GM21529 (cell line): ENCODE measurements at regions not wholly inside any gene's neighbourhood (a gene's known extent, or its start where the extent isn't known, plus 50 kb on each side); places are given as distances from the start of the nearest gene placed in this dataset.

Experiments
- ATAC-seq: cut with Tn5 transposase; IDR thresholded peaks from one replicate; pipeline ENCODE4 v1.9.1; 2021; ENCODE audit not compliant: unreplicated experiment

GRCh38 chr3:55244247-55244646, 242.9 kb downstream of the WNT5A start:
- no peak for ATAC-seq

- no peak for ATAC-seq
Observed at GRCh38 chr3:55243678-55244077, 243.4 kb downstream of the WNT5A start.

DNA sequence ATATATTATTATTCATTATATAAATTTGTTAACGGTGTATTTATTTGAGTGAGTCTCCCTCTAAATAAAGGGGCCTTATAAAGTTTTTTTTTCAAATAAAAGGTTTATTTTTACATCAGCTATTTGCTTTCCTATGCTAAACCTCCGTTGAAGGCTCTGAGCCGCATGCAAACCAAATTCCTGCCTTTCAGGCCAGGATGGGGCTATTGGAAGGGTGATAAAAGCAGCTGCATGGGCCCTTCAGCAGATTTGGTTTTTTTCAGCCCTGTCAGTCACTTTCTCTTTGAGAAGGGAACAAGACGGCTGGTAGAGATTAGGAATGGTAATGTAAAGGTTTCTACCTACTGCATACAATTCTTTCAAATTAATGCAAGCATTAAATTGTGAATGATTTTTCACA, 244.2 kb downstream of the WNT5A start:
- no peak for ATAC-seq

DNA sequence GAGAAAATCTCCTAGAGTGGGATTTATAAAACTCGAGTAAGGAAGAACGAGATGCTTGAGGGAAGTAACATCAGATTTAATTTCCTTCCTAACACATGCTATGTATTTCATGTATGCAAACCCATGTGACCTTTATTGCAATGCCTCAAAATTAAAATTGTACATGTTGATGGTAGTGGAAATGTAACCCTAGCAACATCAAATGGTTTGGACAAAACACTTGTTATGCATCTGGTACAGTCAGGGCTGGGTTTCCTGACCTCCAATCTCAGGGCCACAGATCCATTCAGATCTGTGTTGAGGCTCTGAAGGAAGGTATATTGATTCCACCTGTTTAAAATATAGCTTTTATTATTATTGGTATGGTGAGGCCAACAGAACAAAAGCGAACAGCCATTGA, 246.0 kb downstream of the WNT5A start:
- ATAC-seq, result no peak

DNA sequence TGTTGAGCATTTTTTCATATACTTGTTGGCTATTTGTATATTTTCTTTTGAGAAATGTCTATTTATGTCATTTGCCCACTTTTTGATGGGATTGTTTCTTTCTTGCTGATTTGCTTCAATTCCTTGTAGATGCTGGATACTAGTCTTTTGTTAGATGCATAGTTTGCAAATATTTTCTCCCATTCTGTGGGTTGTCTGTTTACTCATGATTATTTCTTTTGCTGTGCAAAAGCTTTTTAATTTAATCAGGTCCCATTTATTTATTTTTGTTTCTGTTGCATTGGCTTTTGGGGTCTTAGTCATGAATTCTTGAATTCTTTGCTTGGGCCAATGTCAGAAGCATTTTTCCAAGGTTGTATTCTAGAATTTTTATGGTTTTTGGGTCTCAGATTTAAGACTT, 251.7 kb downstream of the WNT5A start:
- ATAC-seq, result no peak

GRCh38 chr3:55226696-55227095, 260.4 kb downstream of the WNT5A start:
- no peak for ATAC-seq

GRCh38 chr3:55218577-55218976, 268.5 kb downstream of the WNT5A start:
- no peak for ATAC-seq

DNA sequence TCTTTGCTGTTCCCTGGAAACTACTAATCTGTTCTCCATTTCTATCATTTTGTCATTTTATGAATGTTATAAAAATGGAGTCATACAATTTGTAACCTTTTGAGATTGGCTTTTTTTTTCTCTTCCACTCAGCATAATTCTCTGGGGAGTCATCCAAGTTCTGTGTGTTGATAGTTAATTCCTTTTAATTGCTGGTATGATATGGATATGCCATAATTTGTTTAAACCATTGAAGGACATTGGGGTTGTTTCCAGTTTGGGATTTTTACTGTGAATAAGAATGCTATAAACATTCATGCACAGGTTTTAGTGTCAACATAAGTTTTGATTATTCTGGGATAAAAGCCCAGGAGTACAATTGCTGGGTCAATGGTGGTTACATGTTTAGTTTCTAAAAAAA, 279.4 kb downstream of the WNT5A start:
- no peak for ATAC-seq

- ATAC-seq, result no peak
Observed at GRCh38 chr3:55205990-55206389, 278.1 kb upstream of the LRTM1 start.

GRCh38 chr3:55204417-55204816, 276.6 kb upstream of the LRTM1 start:
- no peak for ATAC-seq

- no peak for ATAC-seq
Observed at GRCh38 chr3:55203546-55203945, 275.7 kb upstream of the LRTM1 start.

DNA sequence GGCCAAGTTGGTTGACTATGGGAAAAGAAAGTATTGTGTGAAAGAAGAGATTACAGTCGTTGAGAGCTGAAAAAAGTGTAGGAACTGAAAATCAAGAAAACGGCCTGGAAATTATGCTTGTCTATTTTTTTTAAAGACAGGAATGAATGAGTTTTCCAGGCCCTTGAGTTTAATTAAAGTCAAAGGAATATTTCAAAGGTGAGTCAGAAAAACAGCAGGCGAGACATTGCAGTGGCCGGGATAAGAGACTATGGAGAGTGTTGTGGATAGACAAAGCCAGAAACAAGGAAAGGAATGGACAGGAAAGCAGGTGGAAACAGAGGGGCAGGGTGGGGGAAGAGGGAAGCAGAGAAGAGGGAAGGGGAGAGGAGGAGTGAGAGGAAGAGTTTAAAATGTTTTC, 275.1 kb upstream of the LRTM1 start:
- no peak for ATAC-seq

DNA sequence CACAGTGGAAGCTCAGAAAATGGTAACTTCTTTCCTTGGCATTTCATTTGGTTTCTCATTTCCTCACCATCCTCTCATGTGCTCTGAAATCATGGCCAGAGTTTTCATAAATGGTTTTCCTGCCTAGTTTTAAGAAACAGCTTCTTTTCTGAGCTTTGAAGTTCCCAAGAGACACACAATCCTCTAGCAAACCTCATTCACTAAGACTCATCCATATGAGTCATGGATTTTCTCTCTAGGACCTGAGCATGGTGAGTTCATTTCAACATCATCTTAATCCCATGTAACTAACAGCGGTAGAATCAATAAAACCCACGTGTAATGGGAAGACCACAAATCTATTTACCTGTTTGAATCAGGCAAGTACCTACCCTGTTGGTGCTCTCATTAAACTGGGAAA, 274.5 kb upstream of the LRTM1 start:
- no peak for ATAC-seq

GRCh38 chr3:55201779-55202178, 273.9 kb upstream of the LRTM1 start:
- no peak for ATAC-seq

GRCh38 chr3:55200906-55201305, 273.0 kb upstream of the LRTM1 start:
- ATAC-seq, result no peak

DNA sequence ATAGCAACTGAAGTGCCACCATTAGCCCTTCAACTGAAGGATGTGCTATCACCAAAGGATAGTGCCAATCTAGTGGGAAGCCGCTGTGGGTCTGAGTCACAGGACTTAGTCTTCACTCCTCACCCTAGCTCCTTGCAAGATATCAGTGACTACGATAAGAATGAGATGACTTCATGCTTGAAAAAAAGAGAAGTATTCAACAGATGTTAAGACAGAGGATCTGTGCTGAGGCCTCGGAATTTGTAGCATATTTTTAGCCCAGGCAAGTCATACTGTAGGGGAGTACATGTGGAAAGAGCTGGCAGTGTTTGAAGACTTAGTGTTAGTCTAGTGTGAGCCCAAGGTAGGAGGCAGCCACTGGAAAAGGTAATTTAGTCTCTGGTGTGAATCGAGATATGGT, 270.7 kb upstream of the LRTM1 start:
- no peak for ATAC-seq

- no peak for ATAC-seq
Observed at GRCh38 chr3:55197021-55197420, 269.2 kb upstream of the LRTM1 start.

DNA sequence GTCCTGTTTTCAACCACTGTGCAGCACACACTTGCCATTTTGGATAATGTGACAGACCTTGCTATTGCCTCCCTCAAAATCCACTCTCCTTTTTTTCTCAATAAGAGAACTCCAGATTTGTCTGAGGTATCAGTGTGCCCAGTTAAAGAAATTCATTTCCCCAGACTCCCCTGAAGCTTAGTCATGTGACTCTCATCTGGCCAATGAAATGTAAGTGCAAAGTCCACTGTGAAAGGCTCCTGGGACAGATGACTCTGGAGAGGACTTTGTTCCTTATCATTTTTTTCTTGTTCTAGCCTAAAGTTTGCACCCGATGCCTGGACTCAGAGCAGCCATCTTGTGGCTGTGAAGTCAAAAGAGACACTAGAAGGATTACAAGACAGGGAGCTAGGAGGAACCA, 268.6 kb upstream of the LRTM1 start:
- ATAC-seq, result no peak

GRCh38 chr3:55194376-55194775, 266.5 kb upstream of the LRTM1 start:
- no peak for ATAC-seq

- no peak for ATAC-seq
Observed at GRCh38 chr3:55191911-55192775, 264.3 kb upstream of the LRTM1 start.

DNA sequence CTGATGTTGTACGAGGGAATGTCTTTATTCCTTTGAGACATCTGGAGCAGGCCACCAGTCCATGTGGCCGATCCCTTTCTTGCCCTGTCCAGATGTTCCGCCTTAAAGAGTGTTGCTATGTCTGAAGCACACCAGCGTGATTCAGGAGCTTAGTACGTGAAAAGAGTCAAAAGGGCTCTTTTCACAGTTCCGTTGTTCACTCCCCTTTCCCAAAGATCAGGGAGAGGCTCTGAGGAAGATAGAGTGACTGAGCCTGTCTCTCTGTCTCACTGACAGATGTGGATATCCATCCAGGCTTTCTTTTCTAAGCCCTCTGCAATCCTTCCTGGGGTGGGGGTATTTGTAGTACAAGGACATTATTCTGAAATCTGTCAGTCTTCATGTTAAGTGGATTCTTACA, 262.5 kb upstream of the LRTM1 start:
- ATAC-seq, result no peak

DNA sequence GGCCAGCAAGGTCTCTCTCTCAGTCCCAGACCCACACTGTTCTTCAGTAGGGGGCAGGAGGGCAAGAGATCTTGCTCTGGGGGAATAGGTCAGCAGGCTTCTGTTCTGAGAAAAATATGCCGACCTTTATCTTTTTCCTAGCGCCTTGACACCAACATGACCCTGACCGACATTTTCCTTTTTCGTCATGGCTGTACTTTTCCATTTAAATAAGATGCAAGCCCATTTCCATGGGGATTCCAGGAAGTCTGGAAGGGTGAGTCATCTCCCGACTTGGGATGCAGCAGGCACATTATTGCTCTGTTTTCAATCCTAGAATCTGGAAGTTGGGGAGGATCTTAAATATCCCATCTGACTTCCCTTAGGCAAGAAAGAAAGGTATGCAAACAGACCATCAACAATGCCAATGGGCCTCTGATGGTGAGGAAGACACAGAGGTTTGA, 261.5 kb upstream of the LRTM1 start:
- no peak for ATAC-seq

DNA sequence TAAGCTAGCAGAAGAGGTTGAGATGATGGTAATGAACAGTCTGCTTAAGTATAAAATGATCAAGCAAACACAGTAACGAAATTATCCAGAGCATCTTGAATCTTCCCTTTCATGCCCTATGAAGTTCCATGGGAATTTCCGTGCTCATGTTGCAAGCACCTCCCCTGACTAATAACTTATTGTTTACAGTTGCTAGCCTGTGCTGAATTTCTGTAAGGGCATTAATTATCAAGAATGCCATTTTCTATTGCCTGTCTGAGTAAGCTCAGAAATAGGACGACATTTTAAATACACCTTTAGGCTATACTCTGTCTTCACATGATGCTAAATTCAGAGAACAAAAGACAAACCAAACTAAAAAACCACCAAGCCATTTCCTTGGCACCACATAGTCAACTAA, 257.5 kb upstream of the LRTM1 start:
- no peak for ATAC-seq
